Hepatic stellate cell (primary cell): ENCODE measurements at regions not wholly inside any gene's neighbourhood (a gene's known extent, or its start where the extent isn't known, plus 50 kb on each side); places are given as distances from the start of the nearest gene placed in this dataset.
"Not testable (repeated sequence)": the region's sequence is repeated elsewhere in the genome, so short reads cannot be mapped to it uniquely, and the experiment has no call there.

ENCODE experiments used
- DNase-seq: peaks from one replicate; pipeline ENCODE4 v3.0.0; 2011; ENCODE audit warnings: low spot score

- DNase-seq: not testable (repeated sequence)
These were observed 246.9 kb upstream of the KCNH7 start for GRCh38 chr2:163085366-163086024.

DNA sequence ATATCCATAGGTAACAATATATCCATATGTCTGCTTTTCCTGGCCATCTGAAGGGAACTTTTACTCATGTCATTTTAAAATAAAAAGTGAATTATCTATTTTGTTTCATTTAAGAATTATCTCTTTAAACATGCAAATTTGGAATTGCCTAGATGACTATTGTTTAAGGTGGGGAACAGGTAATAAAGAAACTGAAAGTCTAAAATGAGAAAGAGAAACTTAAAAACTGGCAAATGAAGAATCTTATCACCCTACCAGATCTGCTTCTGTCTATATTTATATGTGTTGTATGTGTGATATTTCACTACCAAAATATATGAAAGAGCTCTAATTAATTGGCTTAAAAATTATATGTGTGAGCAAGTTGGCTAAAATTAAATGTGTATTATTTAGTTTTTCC lies 243.2 kb upstream of the KCNH7 start:
- DNase-seq: no peak

GRCh38 chr2:163077241-163077640 lies 238.7 kb upstream of the KCNH7 start:
- DNase-seq: no peak

DNA sequence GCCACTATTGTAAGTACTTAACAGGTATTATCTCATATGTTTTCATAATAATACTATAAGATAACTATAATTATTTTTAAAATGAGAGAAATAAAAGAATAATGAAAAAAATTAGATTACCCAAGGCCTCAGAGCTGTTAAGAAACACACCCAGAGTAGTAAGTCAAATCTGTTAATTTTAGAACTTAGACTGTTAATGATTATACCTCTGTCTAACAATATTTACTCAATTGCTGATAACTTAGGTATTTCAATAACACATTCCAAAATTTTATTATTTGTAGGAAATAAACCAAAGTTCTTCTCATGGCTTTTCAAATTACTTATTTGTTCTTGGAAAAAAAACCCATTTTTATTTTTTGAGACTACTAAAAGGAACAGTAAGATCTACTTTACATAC lies 227.5 kb upstream of the KCNH7 start:
- no peak for DNase-seq

DNA sequence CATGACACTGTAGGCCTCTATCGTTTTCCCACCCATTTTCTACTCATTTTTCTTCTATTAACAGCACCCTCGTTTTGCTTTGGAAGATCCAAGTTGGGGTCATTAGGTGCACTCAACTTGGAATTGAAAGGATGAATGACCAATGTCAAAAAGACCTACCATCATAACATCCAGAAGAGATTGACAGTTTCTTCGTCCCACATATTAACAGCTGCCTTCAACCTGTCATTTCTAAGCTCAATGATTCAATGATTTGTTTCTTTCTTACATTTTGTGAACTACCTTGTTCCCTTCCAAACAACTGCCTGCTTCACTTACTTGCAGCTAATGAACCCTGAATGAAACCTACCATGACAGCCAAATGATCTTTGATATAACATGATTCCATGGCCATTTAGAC lies 224.0 kb upstream of the KCNH7 start:
- no peak for DNase-seq

DNA sequence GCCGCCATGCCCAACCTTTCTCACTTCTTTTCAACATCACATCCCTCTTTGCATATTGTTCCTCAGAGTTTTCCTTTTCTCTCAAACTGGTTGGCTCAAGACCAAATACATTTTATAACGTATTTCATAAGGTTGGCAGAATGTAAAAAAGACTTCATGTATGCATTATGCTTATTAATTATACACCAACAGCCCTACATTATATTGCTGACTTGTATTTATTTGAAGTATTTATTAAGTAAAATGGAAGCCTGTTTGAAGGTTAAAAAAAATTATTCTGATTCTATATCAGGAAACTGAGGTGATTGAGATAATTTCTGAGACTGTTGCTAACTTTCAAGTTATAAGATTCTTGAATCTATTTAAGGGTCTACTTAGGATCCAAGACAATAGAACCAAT lies 208.0 kb upstream of the KCNH7 start:
- no peak for DNase-seq

GRCh38 chr2:163045830-163046229 lies 207.3 kb upstream of the KCNH7 start:
- no peak for DNase-seq

DNA sequence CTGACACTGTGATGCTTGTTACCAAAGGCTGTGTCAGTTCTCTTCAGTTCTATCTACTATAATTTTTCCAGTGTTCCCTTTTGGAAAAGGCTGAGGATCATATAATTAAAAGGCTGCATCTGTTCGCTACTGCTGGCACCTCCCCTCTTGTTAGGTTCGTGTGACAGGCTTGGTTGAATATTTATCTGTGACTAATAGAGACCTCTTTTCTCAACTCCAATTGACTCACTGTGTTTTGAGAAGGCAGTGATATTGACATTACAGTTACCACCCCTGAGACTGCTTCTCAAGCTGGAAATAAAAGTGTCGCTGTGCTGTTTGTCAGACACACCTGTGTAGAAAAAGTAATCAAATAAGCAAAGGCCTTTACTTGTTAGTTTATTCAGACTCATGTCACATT lies 205.5 kb upstream of the KCNH7 start:
- no peak for DNase-seq

GRCh38 chr2:163043201-163043600 lies 204.6 kb upstream of the KCNH7 start:
- no peak for DNase-seq

- DNase-seq: no peak
These were observed 200.7 kb upstream of the KCNH7 start for GRCh38 chr2:163039266-163039665.

DNA sequence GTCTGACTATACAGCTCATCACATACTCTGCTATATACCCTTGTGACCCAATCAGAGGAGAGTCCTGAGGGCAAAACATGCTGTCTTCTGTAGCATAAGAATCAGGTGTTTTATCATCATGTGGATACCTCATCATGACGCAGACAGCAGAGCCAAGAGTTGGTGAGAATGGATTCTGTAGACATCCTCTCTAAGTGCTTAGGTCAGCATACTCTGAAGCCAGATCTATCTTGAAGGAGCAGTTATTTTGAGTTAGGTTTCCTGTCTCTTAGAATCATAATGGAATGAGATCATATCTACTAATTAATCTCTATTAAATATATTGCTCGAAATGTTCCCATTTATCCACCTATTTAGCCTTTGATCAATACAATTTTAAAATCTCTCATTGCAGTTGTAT lies 190.2 kb upstream of the KCNH7 start:
- DNase-seq: no peak

DNA sequence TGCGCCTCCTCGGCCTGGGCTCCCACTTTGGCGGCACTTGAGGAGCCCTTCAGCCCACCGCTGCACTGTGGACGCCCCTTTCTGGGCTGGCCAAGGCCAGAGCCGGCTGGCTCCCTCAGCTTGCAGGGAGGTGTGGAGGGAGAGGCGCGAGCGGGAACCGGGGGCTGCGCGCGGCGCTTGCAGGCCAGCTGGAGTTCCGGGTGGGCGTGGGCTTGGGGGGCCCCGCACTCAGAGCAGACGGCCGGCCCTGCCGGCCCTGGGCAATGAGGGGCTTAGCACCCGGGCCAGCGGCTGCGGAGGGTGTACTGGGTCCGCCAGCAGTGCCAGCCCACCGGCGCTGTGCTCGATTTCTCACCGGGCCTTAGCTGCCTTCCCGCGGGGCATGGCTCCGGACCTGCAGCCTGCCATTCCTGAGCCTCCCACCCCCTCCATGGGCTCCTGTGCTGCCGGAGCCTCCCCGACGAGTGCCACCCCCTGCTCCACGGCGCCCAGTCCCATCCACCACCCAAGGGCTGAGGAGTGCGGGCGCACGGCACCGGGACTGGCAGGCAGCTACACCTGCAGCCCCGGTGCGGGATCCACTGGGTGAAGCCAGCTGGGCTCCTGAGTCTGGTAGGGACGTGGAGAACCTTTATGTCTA lies 187.7 kb upstream of the KCNH7 start:
- not testable (repeated sequence) for DNase-seq

- DNase-seq: not testable (repeated sequence)
These were observed 178.3 kb upstream of the KCNH7 start for GRCh38 chr2:163016882-163017281.

DNA sequence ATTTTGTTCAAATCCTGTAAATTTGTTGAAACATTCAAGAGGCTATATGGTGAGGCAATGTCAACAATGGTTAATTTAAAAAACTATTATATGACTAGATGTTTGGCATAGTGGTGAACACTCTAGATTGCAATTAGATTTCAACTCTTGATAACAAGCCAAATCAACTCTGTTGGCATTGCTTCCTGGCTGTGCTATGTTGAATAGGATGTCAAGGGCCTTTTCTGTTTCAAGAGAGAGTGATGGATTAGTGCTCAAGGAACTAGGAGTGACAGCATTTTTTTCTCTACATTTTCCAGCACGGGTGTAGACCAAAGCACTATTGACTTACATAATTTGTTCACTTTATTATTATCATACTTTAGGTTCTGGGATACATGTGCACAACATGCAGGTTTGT lies 172.4 kb upstream of the KCNH7 start:
- DNase-seq: no peak

DNA sequence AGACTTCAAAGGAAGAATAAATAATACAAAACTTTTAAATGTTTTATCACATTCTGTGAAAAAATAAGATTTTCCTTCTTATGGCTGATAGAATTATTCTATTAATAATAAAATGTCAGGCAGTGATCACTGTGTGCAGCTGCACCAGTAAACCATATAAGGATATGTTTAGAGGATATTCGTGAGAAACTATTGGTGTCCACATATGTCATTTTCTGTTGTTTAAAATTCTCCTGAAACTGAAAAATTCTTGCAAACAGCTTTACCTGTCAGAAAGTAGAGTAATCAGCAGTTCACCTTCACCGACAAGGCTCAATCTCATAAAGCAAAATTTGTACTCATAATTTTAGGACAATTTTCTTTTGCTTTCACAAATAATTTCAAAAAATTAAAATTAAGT lies 170.1 kb upstream of the KCNH7 start:
- DNase-seq: no peak

DNA sequence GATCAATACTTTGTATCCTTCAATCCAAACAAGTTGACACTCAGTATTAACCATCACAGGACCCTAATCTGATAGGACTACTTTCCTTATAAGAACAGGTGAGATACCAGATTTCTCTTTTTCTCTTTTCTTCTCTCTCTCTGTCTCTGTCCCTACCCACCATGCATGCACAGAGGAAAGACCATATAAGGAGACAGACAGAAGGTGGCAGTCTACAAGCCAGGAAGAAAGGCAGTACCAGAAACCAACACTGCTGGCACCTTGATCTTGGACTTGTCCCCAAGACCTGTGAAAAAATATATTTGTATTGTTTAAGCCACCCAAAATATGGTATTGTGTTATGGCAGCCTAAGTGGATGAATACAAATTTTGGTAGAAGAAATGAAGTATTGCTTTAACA lies 156.2 kb upstream of the KCNH7 start:
- no peak for DNase-seq

- DNase-seq: no peak
These were observed 154.3 kb upstream of the KCNH7 start for GRCh38 chr2:162992828-162993227.

DNA sequence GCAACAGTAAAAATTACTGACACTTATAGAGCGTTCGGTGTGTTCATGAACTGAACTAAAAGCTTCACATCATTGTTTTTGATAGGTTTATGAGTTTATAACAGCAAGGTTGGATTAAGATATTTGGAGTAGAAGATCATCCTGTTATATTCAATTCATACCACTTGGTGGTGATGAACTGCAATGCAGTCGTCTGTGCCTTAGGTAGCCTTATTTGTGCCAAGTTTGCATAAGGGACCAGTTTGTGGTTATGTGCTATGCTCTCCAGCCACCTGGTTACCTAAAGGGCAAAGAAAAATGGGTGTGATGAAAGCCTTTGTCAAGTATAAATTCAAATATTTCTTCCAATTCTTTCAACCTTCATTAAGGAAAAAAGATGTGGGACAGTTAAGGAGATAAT lies 150.9 kb upstream of the KCNH7 start:
- no peak for DNase-seq

GRCh38 chr2:162974771-162975170 lies 136.2 kb upstream of the KCNH7 start:
- DNase-seq: no peak

- no peak for DNase-seq
These were observed 133.8 kb upstream of the KCNH7 start for GRCh38 chr2:162972383-162972782.

- no peak for DNase-seq
These were observed 129.7 kb upstream of the KCNH7 start for GRCh38 chr2:162968306-162968705.

DNA sequence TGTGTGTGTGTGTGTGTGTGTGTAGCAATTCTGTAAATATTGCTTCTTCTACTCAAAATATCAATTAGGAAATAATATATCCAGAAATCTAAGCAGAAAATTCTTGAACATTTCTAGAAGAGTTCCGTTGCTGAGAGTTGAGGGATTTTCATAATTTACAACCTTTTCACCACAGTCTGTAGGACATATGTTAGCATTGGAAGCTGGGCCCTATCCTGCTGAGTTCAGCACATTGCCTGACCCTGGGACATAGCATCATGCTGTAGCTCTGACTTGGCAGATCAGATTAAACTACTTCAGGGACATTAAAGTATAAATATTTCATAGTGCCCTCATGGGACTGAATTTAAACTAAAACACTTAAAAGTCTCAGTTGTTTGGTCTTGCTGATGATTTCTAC lies 129.2 kb upstream of the KCNH7 start:
- DNase-seq: no peak

DNA sequence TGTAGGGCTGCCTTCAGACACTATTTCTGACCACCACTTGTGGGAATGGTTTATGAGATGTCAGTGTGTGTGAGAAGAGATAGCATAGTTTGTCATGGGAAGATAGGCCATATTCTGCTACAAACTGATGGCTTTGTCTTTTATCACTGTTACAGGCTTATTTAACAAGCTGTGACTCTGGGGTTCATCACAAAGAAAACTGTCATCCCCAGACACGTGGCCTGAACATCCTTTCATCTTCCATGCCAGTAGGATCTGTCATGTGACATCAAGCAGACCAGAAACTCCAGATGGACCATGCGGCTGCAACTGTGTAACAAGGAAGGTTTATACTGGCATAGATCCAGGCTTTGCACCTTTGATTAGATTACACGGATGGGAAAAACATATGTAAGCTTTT lies 128.6 kb upstream of the KCNH7 start:
- no peak for DNase-seq

- DNase-seq: no peak
These were observed 126.6 kb upstream of the KCNH7 start for GRCh38 chr2:162965191-162965590.
